Panc1 (cell line): ENCODE measurements at regions not wholly inside any gene's neighbourhood (a gene's known extent, or its start where the extent isn't known, plus 50 kb on each side); places are given as distances from the start of the nearest gene placed in this dataset.
"Not testable (repeated sequence)": the region's sequence is repeated elsewhere in the genome, so short reads cannot be mapped to it uniquely, and the experiment has no call there.

ENCODE experiments used
- ATAC-seq: fragments of 200-7000 bp; cut with Tn5 transposase; 2 replicates; pipeline ENCODE4 v1.9.1; 2020; ENCODE audit warnings: mild to moderate bottlenecking, moderate library complexity
- BruUV-seq: library from RNA; stranded (reverse); fragments of 400-500 nt; replicated peaks from 2 replicates; lab custom pipeline; 2021; lab: Mats Ljungman, UMichigan
- CTCF ChIA-PET: fragments of 300-600 bp; sonication (Branson Sonifier 250); formaldehyde crosslinking; loops from one replicate; lab custom pipeline; 2022; ENCODE audit warnings: antibody characterized with exemption; lab: Charles Lee
- POLR2A ChIA-PET: fragments of 300-600 bp; sonication (Branson Sonifier 250); formaldehyde crosslinking; loops from one replicate; lab custom pipeline; 2022; ENCODE audit warnings: antibody characterized with exemption; lab: Charles Lee
- DNase-seq: peaks from one replicate; pipeline ENCODE4 v3.0.0-alpha.2; 2010; ENCODE audit warnings: low read depth, low spot score
- H3K27ac ChIP-seq: 2 replicates; pipeline ENCODE4 v1.5.1; 2011; ENCODE audit warnings: mild to moderate bottlenecking, low read length, inconsistent platforms
- H3K27me3 ChIP-seq: fragments of 200-500 bp; sonication (Bioruptor generic); 2 replicates; pipeline ENCODE4 v1.6.0; 2014; ENCODE audit warnings: low read length, inconsistent platforms; ENCODE audit not compliant: control insufficient read depth, insufficient read depth
- H3K36me3 ChIP-seq: fragments of 200-500 bp; sonication (Bioruptor generic); 2 replicates; pipeline ENCODE4 v1.5.1; 2014; ENCODE audit warnings: inconsistent platforms, mild to moderate bottlenecking, low read length, moderate library complexity; ENCODE audit not compliant: control insufficient read depth, insufficient read depth
- H3K4me1 ChIP-seq: 2 replicates; pipeline ENCODE4 v1.5.1; 2011; ENCODE audit warnings: inconsistent platforms, mild to moderate bottlenecking, low read length, moderate library complexity; ENCODE audit not compliant: control insufficient read depth, insufficient read depth
- H3K4me3 ChIP-seq, 2 experiments: 2 replicates each; pipeline ENCODE4 v1.5.1; 2011 to 2012; ENCODE audit warnings: low read depth in 2 of 2, low read length in 2 of 2, mild to moderate bottlenecking in 2 of 2, inconsistent platforms in 1 of 2, moderate library complexity in 1 of 2
- H3K9me3 ChIP-seq: fragments of 200-500 bp; sonication (Bioruptor generic); 2 replicates; pipeline ENCODE4 v1.5.1; 2014; ENCODE audit warnings: low read depth, mild to moderate bottlenecking, inconsistent platforms, low read length, moderate library complexity; ENCODE audit not compliant: control insufficient read depth, insufficient read depth
- POLR2AphosphoS5 ChIP-seq: IDR thresholded peaks from 2 replicates; pipeline ENCODE4 v1.6.1; 2012; ENCODE audit warnings: mild to moderate bottlenecking, low read depth, low read length, moderate library complexity
- REST ChIP-seq, 2 experiments: IDR thresholded peaks; 2 replicates each; pipeline ENCODE4 v1.6.1; 2011 to 2012; ENCODE audit warnings: low read depth in 2 of 2, control low read depth in 1 of 2, low read length in 1 of 2, mild to moderate bottlenecking in 1 of 2, moderate library complexity in 1 of 2; ENCODE audit not compliant: insufficient read depth in 1 of 2
- SIN3A ChIP-seq: IDR thresholded peaks from 2 replicates; pipeline ENCODE4 v1.6.1; 2012; ENCODE audit warnings: low read depth, mild to moderate bottlenecking, low read length, moderate library complexity, borderline replicate concordance; ENCODE audit not compliant: insufficient read depth
- TCF7L2 ChIP-seq: IDR thresholded peaks from 2 replicates; pipeline ENCODE4 v1.6.1; 2011; ENCODE audit warnings: mild to moderate bottlenecking, low read depth, low read length, inconsistent platforms
- in situ Hi-C: cut with HindIII; loops from 2 replicates; pipeline ENCODE4 v1.10.0; 2016; ENCODE audit warnings: low sequenced_read_pairs, low pct_unique_long_range_greater_than_20kb
- intact Hi-C: fragments of 100-400 bp; cut with micrococcal nuclease; formaldehyde crosslinking; loops from one replicate; pipeline ENCODE4 v1.10.0; 2022; ENCODE audit not compliant: unreplicated experiment
- TF ChIP-seq, protein P1 (sequence below): fragments of 450-650 bp; IDR thresholded peaks from 2 replicates; pipeline ENCODE4 v1.5.1; 2017; ENCODE audit warnings: mild to moderate bottlenecking

DNA sequence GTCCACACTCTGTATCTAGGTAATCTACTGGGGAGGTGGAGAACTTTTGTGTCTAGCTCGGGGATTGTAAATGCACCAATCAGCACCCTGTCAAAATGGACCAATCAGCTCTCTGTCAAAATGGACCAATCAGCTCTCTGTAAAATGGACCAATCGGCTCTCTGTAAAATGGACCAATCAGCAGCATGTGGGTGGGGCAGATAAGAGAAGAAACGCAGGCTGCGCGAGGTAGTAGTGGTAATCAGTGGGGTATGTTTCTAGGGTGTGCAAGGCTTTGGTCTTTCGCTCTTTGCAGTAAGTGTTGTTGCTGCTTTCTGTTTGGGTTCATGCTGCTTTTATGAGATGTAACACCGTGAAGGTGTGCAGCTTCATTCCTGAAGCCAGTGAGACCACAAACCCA is 98.0 kb upstream of the IGF1R start:
- in situ Hi-C loops, H3K4me1 ChIP-seq, intact Hi-C loops, H3K27me3 ChIP-seq, BruUV-seq, DNase-seq, POLR2A ChIA-PET, H3K36me3 ChIP-seq, H3K4me3 ChIP-seq, H3K27ac ChIP-seq, H3K9me3 ChIP-seq, ATAC-seq, CTCF ChIA-PET: not testable (repeated sequence)

- in situ Hi-C loops = no loop called here
- CTCF ChIA-PET = no interaction called here
- no peaks in the 10 kb centered on the region for H3K9me3 ChIP-seq
- TF ChIP-seq SIN3A (no peak), REST (IDR thresholded peaks at IDR 0.05; ENCODE audit: insufficient read depth in 1 of 2, low read depth in 2 of 2, low read length in 1 of 2) (no peak), TCF7L2 (no peak), POLR2AphosphoS5 (no peak)
- TF ChIP-seq, protein P1, sequence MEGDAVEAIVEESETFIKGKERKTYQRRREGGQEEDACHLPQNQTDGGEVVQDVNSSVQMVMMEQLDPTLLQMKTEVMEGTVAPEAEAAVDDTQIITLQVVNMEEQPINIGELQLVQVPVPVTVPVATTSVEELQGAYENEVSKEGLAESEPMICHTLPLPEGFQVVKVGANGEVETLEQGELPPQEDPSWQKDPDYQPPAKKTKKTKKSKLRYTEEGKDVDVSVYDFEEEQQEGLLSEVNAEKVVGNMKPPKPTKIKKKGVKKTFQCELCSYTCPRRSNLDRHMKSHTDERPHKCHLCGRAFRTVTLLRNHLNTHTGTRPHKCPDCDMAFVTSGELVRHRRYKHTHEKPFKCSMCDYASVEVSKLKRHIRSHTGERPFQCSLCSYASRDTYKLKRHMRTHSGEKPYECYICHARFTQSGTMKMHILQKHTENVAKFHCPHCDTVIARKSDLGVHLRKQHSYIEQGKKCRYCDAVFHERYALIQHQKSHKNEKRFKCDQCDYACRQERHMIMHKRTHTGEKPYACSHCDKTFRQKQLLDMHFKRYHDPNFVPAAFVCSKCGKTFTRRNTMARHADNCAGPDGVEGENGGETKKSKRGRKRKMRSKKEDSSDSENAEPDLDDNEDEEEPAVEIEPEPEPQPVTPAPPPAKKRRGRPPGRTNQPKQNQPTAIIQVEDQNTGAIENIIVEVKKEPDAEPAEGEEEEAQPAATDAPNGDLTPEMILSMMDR = no peak
- intact Hi-C loops = no loop called here
- no peak for DNase-seq
- H3K4me3 ChIP-seq = no peak overlapping the region
- H3K27ac ChIP-seq = no peak overlapping the region
- POLR2A ChIA-PET = no interaction called here
- BruUV-seq = no TSS peak
- no peak for ATAC-seq
- no peaks in the 10 kb centered on the region for H3K4me1 ChIP-seq
- H3K27me3 ChIP-seq = no peaks in the 10 kb centered on the region; the same call in 1 of the 2 replicates
- no peaks in the 10 kb centered on the region for H3K36me3 ChIP-seq
Measured at GRCh38 chr15:98551936-98552562, 96.3 kb upstream of the IGF1R start.

DNA sequence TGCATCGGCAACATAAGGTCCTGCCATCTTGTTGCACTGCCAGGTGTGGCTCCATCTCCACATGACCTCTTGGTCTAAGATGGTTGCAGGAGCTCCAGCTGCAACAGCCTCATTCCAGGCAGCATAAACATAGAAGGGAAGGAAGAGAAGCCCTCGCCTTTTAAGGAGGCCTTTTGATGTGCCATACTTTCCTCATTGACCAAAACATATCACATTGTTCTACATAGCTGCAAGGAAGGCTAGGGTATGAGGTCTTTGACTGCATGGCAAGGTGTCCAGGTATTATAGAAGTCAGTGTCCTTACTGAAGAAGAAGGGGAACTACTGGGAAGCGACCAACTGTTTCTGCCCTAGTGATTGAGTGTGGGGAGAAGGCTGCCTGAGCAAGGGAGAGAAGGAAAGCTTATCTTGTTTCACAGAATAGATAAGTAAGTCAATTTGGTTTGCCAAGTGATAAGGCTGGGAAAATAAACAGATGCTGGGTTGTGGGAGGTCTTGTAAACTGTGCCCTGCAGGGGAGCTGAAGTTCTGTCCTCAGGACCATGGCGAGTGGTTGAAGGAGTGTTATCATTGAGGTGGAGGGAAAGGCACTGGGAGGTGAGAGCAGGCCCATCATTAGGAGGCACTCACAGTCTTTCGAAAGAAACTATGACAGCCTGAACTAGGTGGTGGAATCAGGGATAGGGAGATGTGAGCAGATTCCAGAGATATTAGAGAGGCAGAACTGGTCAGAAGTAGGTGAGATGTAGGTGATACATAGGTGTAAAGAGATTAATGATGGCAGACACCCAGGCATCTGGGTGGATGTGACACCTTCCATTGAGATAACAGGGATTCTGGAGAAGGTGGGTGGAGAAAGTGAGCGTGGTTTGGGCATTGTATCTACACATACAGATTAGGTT is 93.8 kb upstream of the IGF1R start:
- no peak overlapping the region for H3K4me3 ChIP-seq
- in situ Hi-C loops (no loop called here), intact Hi-C loops (no loop called here)
- CTCF ChIA-PET = no interaction called here
- H3K4me1 ChIP-seq = no peaks in the 10 kb centered on the region
- no peak for ATAC-seq
- TF ChIP-seq SIN3A (no peak), POLR2AphosphoS5 (no peak), TCF7L2 (no peak), REST (IDR thresholded peaks at IDR 0.05; ENCODE audit: insufficient read depth in 1 of 2, low read depth in 2 of 2, low read length in 1 of 2) (no peak)
- TF ChIP-seq, protein P1 = no peak
- H3K27ac ChIP-seq = no peak overlapping the region
- no TSS peak for BruUV-seq
- no peaks in the 10 kb centered on the region for H3K36me3 ChIP-seq
- no peaks in the 10 kb centered on the region for H3K27me3 ChIP-seq
- H3K9me3 ChIP-seq = no peaks in the 10 kb centered on the region
- POLR2A ChIA-PET = no interaction called here
- no peak for DNase-seq
